ENCODE measurements at regions not wholly inside any gene's neighbourhood (a gene's known extent, or its start where the extent isn't known, plus 50 kb on each side); places are given as distances from the start of the nearest gene placed in this dataset.

DNA sequence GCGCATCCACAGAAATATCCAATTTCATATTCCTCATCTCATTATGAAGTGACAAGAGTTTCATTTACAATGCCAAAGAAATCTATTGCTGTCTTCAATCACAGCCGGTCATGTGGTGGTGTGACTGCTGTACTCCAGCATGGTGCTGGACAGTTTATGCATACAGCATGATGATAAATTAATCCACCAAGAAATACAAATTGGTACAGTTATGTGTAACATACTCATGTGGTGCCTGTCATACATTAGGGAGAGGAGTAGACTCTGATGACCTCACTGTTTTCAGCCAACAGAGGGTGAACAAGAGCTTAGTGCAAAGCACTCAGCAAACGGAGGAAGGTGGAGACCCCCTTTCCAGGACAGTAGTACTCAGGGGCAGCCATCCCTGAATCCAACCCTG, 178.4 kb upstream of the SYNDIG1 start:
- no peak overlapping the region for H3K27ac ChIP-seq
- intact Hi-C loops (cut with DNase I) = no loop called here
- H3K4me3 ChIP-seq = no peak overlapping the region
- no peaks in the 10 kb centered on the region for H3K36me3 ChIP-seq
- ATAC-seq (no peak), DNase-seq (no peak)
- no peaks in the 10 kb centered on the region for H3K27me3 ChIP-seq
- TF ChIP-seq, protein P1, sequence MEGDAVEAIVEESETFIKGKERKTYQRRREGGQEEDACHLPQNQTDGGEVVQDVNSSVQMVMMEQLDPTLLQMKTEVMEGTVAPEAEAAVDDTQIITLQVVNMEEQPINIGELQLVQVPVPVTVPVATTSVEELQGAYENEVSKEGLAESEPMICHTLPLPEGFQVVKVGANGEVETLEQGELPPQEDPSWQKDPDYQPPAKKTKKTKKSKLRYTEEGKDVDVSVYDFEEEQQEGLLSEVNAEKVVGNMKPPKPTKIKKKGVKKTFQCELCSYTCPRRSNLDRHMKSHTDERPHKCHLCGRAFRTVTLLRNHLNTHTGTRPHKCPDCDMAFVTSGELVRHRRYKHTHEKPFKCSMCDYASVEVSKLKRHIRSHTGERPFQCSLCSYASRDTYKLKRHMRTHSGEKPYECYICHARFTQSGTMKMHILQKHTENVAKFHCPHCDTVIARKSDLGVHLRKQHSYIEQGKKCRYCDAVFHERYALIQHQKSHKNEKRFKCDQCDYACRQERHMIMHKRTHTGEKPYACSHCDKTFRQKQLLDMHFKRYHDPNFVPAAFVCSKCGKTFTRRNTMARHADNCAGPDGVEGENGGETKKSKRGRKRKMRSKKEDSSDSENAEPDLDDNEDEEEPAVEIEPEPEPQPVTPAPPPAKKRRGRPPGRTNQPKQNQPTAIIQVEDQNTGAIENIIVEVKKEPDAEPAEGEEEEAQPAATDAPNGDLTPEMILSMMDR (IDR thresholded peaks at IDR 0.05) = no peak
- no peaks in the 10 kb centered on the region for H3K9me3 ChIP-seq
- no peaks in the 10 kb centered on the region for H3K4me1 ChIP-seq

DNA sequence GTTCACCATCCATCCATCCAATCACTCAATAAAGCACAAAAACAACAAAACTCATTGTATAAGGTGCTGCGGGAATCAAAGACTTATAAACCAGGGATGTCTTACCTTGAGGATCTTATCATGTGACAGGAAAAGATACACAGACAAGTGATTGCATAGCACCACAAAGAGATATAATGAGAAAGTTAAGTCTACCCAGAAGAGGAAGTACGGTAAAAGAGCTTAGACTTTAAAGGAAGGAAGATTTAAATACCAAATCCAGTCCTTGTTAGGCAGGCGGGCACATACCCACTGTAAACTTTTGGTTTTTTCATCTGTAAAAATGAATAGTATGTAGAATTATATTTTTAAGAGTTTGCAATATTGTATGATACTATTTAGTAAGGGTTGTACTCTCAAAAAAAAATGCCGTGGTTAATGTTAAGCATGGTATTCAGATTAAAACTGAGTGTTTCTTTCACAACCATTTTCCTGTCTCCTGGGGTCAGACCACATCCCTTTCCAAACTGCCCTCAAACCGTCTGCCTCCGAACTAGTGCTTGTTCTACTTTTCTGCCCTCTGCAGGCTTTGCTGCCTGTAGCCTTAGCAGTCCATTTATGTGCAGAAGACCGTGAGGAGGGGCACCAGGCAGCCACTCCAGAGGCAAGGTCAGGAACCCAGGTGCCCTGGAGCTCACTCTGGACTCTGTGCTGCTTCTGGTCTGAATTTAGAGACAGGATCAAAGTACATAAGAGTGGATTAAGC, 179.5 kb upstream of the SYNDIG1 start:
- H3K27me3 ChIP-seq = no peaks in the 10 kb centered on the region
- H3K9me3 ChIP-seq = no peaks in the 10 kb centered on the region
- TF ChIP-seq, protein P1 (IDR thresholded peaks at IDR 0.05) = no peak
- H3K27ac ChIP-seq = no peak overlapping the region
- H3K36me3 ChIP-seq = no peaks in the 10 kb centered on the region
- no peaks in the 10 kb centered on the region for H3K4me1 ChIP-seq
- ATAC-seq (peak; percentile 41), DNase-seq (no peak)
- intact Hi-C loops (cut with DNase I) = no loop called here
- no peak overlapping the region for H3K4me3 ChIP-seq

DNA sequence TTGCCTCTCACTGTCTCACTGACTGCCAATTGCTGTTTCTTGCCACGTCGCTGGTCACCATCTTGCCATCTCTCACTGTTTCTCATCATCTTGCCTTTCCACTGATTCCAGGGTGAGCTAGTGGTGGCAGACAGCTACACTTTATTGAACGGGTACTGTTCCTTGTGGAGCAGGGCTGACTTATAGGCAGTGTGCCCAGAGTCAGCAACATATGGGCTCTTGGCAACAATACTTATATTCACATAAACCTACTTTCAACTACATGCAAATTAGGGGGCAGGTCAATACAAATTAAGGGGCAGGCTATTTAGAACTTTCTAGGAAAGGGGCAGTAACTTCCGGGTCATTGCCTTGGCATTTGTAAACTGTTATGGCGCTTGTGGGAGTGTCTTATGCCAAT, 186.2 kb upstream of the SYNDIG1 start:
- Histone ChIP-seq H3K27me3 (no peaks in the 10 kb centered on the region), H3K9me3 (no peaks in the 10 kb centered on the region), H3K4me1 (no peaks in the 10 kb centered on the region), H3K36me3 (no peaks in the 10 kb centered on the region), H3K4me3 (no peak overlapping the region), H3K27ac (no peak overlapping the region)
- TF ChIP-seq, protein P1 (IDR thresholded peaks at IDR 0.05) = no peak
- ATAC-seq = no peak
- DNase-seq = no peak
- intact Hi-C loops (cut with DNase I) = no loop called here

DNA sequence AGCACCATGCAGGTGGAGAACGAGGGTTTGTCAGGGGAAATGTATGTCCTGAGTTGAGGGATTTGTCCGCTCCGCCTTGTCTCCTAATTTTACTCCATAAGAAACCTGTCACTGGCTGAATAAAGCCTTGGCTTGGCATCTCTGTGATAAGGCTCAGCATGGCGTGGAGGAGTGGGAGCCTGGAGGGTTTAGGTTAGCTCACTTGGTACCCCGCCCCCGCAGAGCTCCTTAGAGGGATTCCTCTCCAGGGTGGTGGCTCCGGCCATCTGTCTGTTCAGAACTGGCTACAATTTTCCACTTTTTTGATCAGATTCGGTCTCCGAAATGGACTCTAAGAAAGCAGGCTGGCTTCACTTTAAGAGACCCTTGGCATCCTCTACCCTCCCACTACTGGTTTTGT, 192.2 kb upstream of the SYNDIG1 start:
- DNase-seq = no peak
- intact Hi-C loops (cut with DNase I) = no loop called here
- TF ChIP-seq, protein P1 (IDR thresholded peaks at IDR 0.05) = no peak
- no peaks in the 10 kb centered on the region for H3K9me3 ChIP-seq
- no peak for ATAC-seq
- H3K27ac ChIP-seq = no peak overlapping the region
- H3K4me1 ChIP-seq = no peaks in the 10 kb centered on the region
- no peaks in the 10 kb centered on the region for H3K27me3 ChIP-seq
- H3K4me3 ChIP-seq = no peak overlapping the region
- H3K36me3 ChIP-seq = no peaks in the 10 kb centered on the region

DNA sequence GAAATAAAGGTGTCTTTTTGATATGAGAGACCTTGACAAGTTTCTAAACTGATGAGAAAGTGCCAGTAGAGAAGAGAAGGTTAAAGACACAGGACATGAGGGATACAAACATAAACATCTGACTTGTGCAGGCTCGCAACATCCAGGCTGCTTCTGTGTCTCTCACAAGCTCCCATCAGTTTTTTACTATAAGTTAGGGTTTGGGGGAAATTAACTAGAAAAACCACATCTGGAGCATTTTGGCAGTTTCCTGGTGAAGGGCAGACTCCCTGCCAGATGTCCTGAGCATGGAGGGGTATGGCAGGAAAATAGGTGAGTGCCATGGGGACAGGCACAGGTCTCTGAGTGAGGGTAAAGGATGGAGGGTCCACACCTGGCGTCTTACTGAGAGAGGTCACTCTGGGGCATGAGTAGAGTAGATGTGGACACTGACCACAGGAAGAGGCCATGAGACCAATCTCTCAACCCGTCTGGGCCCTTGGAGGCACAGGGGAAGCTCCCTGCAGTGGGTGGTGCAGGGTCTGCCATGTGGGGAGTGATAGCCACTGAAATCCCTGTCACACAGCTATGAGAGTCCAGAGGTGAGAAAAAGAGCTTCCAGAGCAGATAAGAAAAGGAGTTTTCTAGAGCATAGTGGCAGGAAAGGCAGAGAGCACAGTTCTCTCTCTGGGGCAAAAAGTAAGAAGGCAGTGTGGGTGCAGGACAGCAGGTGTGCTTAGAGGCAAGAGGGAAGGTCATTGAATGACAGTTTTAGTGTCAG, 193.3 kb upstream of the SYNDIG1 start:
- ATAC-seq (no peak), DNase-seq (no peak)
- Histone ChIP-seq H3K9me3 (no peaks in the 10 kb centered on the region), H3K27ac (no peak overlapping the region), H3K4me3 (no peak overlapping the region), H3K27me3 (no peaks in the 10 kb centered on the region), H3K36me3 (no peaks in the 10 kb centered on the region), H3K4me1 (no peaks in the 10 kb centered on the region)
- intact Hi-C loops (cut with DNase I) = no loop called here
- TF ChIP-seq, protein P1 (IDR thresholded peaks at IDR 0.05) = no peak
